ENCODE measurements at regions not wholly inside any gene's neighbourhood (a gene's known extent, or its start where the extent isn't known, plus 50 kb on each side); places are given as distances from the start of the nearest gene placed in this dataset.

- Histone ChIP-seq H3T11ph (ENCODE audit: low read length) (no peak overlapping the region), H3K56ac (ENCODE audit: insufficient read length, low read depth, low read length) (no peak overlapping the region), H3K23me2 (ENCODE audit: insufficient read length, low read depth, low read length, poor library complexity, severe bottlenecking) (no peaks in the 10 kb centered on the region), H2BK20ac (ENCODE audit: low read depth, low read length, poor library complexity, severe bottlenecking) (no peak overlapping the region), H3K4me1 (ENCODE audit: insufficient read depth, low read length) (no peaks in the 10 kb centered on the region), H2BK15ac (ENCODE audit: low read depth, low read length) (no peak overlapping the region), H2BK120ac (ENCODE audit: low read depth, low read length, poor library complexity, severe bottlenecking) (no peak overlapping the region), H3K4me2 (ENCODE audit: insufficient read depth, insufficient read length, low read length) (no peak overlapping the region), H3K14ac (ENCODE audit: insufficient read depth, low read length) (no peak overlapping the region), H4K5ac (ENCODE audit: insufficient read length, low read depth, low read length) (no peak overlapping the region), H3K18ac (ENCODE audit: insufficient read length, low read depth, low read length) (no peak overlapping the region), H3K79me1 (ENCODE audit: insufficient read depth, low read depth, low read length, poor library complexity, severe bottlenecking) (no peaks in the 10 kb centered on the region), H2BK5ac (ENCODE audit: insufficient read length, low read length) (no peak overlapping the region), H3K27ac (ENCODE audit: insufficient read length, low read depth, low read length) (no peak overlapping the region), H4K20me1 (ENCODE audit: control insufficient read depth, insufficient read depth, insufficient read length) (no peaks in the 10 kb centered on the region), H2AFZ (ENCODE audit: low read length) (no peak overlapping the region), H4K8ac (replicated peaks; ENCODE audit: insufficient read length, low read depth, low read length) (no peak overlapping the region), H3K9ac (ENCODE audit: extremely low read depth, insufficient read length, low read length) (no peak overlapping the region), H3K27me3 (ENCODE audit: insufficient read depth, low read length) (no peaks in the 10 kb centered on the region), H2AK5ac (ENCODE audit: insufficient read length, low read length) (no peak overlapping the region), H3K4ac (ENCODE audit: low read depth, low read length) (no peak overlapping the region), H2BK12ac (ENCODE audit: insufficient read length, low read depth, low read length) (no peak overlapping the region), H4K91ac (ENCODE audit: insufficient read length, low read depth, low read length) (no peak overlapping the region), H3K23ac (ENCODE audit: insufficient read length, low read depth, low read length) (no peak overlapping the region), H3K79me2 (ENCODE audit: insufficient read depth, low read length) (no peaks in the 10 kb centered on the region), H3K9me3 (ENCODE audit: control insufficient read depth, low read depth, low read length) (peaks cover 13% of the 10 kb centered on the region)
- no peak for TF ChIP-seq CTCF (conservative IDR thresholded peaks at IDR 0.05)
- Mint-ChIP-seq H3K36me3 (ENCODE audit: insufficient read depth in 1 of 3, low read depth in 3 of 3) (peaks cover 19 to 25% (median 20%) of the 10 kb centered on the region in 3 experiments), H3K4me3 (no peak overlapping the region), H3K4me1 (no peaks in the 10 kb centered on the region), H3K9me3 (peaks cover 22 to 25% of the 10 kb centered on the region in 2 experiments), H3K27me3 (ENCODE audit: low read depth) (no peaks in the 10 kb centered on the region), H3K27ac (no peak overlapping the region)
- no peak for DNase-seq
- WGBS (ENCODE audit: extremely low coverage, insufficient read length, low lambda C conversion rate) = no CpG with 5 or more reads among the region's 3 CpGs
These were observed 282.9 kb upstream of the EDIL3 start for GRCh38 chr5:84667576-84667975.
